ENCODE measurements at regions not wholly inside any gene's neighbourhood (a gene's known extent, or its start where the extent isn't known, plus 50 kb on each side); places are given as distances from the start of the nearest gene placed in this dataset.

DNA sequence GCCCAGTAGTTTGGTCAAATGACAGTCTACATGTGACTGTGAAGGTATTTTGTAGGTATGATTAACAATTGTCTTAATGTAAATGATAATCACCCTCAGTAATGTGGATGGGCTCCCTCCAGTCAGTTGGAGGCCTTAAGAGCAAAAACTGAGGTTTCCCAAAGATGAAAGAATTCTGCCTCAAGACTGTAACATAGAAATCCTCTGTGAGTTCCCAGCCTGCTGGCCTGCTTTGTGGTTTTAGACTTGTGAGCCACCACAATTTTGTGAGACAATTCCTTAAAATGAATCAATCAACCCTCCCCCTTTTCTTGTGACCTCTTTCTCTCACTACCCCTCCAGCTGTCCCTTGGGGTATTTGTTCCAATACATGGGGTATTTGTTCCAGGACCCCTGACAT lies 226.4 kb upstream of the DPYD start:
- intact Hi-C loops (cut with DNase I; ENCODE audit: low total_unique reads) = no loop called here

DNA sequence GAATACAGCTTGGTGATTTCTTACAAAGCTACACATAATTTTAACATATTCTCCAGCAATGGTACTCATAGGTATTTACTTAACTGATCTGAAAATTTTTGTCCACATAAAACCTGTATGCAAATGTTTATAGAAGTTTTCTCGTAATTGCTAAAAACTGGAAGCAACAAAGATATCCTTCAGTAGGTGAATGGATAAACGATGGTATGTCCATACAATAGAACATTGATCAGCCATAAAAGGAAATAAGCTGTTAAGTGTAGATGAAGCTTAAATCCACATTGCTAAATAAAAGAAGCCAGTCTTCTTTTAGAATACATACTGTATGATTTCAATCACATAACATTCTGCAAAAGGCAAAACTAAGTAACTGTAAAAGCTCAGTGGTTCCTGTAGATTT lies 224.8 kb upstream of the DPYD start:
- intact Hi-C loops (cut with DNase I; ENCODE audit: low total_unique reads) = no loop called here
- WGBS, 2 donors = 93 to 94% methylated on average over 2 of the region's 2 CpGs
- DNase-seq (ENCODE audit: low spot score in 2 of 2) = no peak
- H3K4me3 ChIP-seq (ENCODE audit: low read depth, poor library complexity, severe bottlenecking) = no peak overlapping the region
- TF ChIP-seq POLR2A (IDR thresholded peaks at IDR 0.05) = no peak
- TF ChIP-seq, protein P1, sequence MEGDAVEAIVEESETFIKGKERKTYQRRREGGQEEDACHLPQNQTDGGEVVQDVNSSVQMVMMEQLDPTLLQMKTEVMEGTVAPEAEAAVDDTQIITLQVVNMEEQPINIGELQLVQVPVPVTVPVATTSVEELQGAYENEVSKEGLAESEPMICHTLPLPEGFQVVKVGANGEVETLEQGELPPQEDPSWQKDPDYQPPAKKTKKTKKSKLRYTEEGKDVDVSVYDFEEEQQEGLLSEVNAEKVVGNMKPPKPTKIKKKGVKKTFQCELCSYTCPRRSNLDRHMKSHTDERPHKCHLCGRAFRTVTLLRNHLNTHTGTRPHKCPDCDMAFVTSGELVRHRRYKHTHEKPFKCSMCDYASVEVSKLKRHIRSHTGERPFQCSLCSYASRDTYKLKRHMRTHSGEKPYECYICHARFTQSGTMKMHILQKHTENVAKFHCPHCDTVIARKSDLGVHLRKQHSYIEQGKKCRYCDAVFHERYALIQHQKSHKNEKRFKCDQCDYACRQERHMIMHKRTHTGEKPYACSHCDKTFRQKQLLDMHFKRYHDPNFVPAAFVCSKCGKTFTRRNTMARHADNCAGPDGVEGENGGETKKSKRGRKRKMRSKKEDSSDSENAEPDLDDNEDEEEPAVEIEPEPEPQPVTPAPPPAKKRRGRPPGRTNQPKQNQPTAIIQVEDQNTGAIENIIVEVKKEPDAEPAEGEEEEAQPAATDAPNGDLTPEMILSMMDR (IDR thresholded peaks at IDR 0.05) = no peak

More for the DNA sequence above, 226.4 kb upstream of the DPYD start:
- TF ChIP-seq, protein P1 (IDR thresholded peaks at IDR 0.05) = no peak
- no peak for TF ChIP-seq POLR2A (IDR thresholded peaks at IDR 0.05)
- no peak overlapping the region for H3K4me3 ChIP-seq (ENCODE audit: low read depth, poor library complexity, severe bottlenecking)
- no peak for DNase-seq (ENCODE audit: low spot score in 2 of 2)

DNA sequence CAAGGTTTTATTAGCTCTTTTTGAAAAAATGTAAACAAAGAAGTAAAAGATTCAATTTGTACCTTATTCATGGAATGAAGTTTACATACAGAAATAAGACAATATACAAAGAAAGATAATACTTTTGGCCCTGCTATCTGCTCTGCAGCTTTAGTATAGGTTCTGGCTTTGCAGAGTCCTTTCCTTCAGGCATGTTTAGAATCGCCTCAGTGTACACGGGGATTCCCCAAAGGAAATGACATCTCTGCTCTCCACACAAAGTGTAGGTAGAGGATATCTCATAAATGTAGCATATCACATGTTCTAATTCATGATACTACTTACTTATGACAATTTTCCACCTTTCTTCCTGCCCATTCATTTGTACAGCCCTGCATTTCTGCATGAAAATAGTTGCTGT lies 222.6 kb upstream of the DPYD start:
- intact Hi-C loops (cut with DNase I; ENCODE audit: low total_unique reads) = no loop called here
- no peak overlapping the region for H3K4me3 ChIP-seq (ENCODE audit: low read depth, poor library complexity, severe bottlenecking)
- DNase-seq (ENCODE audit: low spot score in 2 of 2) = no peak
- WGBS, 2 donors = 37 to 48% methylated on average over 2 of the region's 2 CpGs
- TF ChIP-seq POLR2A (IDR thresholded peaks at IDR 0.05) = no peak
- TF ChIP-seq, protein P1 (IDR thresholded peaks at IDR 0.05) = no peak

DNA sequence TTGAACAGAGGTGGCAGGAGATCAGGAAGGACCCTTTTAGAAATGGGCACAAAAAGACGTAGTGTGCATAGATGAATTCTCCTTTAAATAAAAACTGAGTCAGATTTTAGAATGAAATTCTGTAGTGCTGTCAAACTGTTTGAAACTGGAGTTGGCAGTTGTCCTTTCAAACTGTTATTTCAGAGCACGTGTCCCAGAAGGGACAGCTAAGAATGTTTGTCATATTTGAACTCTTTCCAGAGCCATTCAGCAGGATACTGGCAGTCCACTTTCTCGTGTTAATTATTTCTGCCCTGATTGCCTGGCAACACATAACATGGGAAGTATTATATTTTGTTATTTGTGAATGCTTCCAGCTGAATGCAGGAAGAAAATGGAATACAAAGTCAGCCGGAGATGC lies 212.3 kb upstream of the DPYD start:
- intact Hi-C loops (cut with DNase I; ENCODE audit: low total_unique reads) = no loop called here
- WGBS, 2 donors = 36 to 48% methylated on average over 4 of the region's 4 CpGs
- no peak for DNase-seq (ENCODE audit: low spot score in 2 of 2)
- no peak overlapping the region for H3K4me3 ChIP-seq (ENCODE audit: low read depth, poor library complexity, severe bottlenecking)
- no peak for TF ChIP-seq POLR2A (IDR thresholded peaks at IDR 0.05)
- TF ChIP-seq, protein P1 (IDR thresholded peaks at IDR 0.05) = no peak

DNA sequence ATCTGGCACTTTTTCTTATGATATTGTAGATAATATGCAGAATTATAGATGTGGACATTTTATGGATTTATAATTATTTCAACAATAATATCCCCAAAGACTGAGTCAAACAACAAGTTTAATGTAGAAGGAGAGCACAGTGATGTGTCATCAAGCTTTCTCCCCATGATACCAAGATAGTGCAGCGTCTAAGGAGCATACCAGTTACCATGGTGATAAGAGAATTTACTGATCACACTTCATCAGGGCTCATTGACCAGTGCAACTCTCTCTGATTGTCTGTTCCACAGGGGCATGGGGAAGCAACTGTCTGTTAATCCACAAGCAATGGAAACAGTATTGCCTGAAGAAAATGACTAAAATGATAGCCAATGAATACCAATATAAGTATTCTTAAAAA lies 209.6 kb upstream of the DPYD start:
- no peak overlapping the region for H3K4me3 ChIP-seq (ENCODE audit: low read depth, poor library complexity, severe bottlenecking)
- DNase-seq (ENCODE audit: low spot score in 2 of 2) = no peak
- WGBS, 2 donors = 46 to 75% methylated on average over 1 of the region's 1 CpG
- intact Hi-C loops (cut with DNase I; ENCODE audit: low total_unique reads) = no loop called here
- no peak for TF ChIP-seq POLR2A (IDR thresholded peaks at IDR 0.05)
- TF ChIP-seq, protein P1 (IDR thresholded peaks at IDR 0.05) = no peak

DNA sequence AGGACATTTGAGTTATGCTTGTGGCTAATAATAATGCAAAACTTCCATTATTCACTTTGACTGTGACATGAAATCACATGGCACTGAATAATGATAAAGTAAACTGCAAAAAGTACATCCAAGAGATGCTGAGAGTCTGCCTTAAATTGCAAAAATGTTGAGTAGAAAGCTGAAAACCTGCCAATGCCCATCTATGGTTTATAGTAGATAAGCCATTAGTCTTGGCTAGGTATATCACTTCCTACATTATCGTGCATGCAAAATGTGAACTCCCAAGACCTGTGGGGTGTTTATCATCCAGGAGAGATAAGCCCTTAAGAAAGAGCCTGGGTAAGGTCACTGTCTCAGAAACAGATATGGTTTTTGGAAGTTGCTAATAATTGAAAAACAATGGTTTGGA lies 208.7 kb upstream of the DPYD start:
- intact Hi-C loops (cut with DNase I; ENCODE audit: low total_unique reads) = no loop called here
- no peak for DNase-seq (ENCODE audit: low spot score in 2 of 2)
- 62 to 68% methylated on average over 1 of the region's 1 CpG for WGBS, 2 donors
- no peak for TF ChIP-seq POLR2A (IDR thresholded peaks at IDR 0.05)
- TF ChIP-seq, protein P1 (IDR thresholded peaks at IDR 0.05) = no peak
- H3K4me3 ChIP-seq (ENCODE audit: low read depth, poor library complexity, severe bottlenecking) = no peak overlapping the region
